Mesenchymal stem cell (in vitro differentiated cells and primary cell): ENCODE measurements at regions not wholly inside any gene's neighbourhood (a gene's known extent, or its start where the extent isn't known, plus 50 kb on each side); places are given as distances from the start of the nearest gene placed in this dataset.

Experiments used
- DNase-seq: peaks from one replicate; pipeline ENCODE4 v3.0.0-alpha.2; 2013
- H2AFZ ChIP-seq: one replicate; pipeline ENCODE4 v1.6.1; 2013; ENCODE audit warnings: low read depth, mild to moderate bottlenecking, control low read depth, inconsistent platforms, low read length, moderate library complexity
- H2AK5ac ChIP-seq: 2 replicates; pipeline ENCODE4 v1.6.1; 2013; ENCODE audit warnings: low read length, moderate library complexity, mild to moderate bottlenecking, inconsistent platforms; ENCODE audit not compliant: severe bottlenecking
- H2BK120ac ChIP-seq: one replicate; pipeline ENCODE4 v1.6.1; 2013; ENCODE audit warnings: low read depth, mild to moderate bottlenecking, inconsistent platforms, low read length, moderate library complexity
- H2BK12ac ChIP-seq, 2 experiments: one replicate each; pipeline ENCODE4 v1.6.1; 2013; ENCODE audit warnings: inconsistent platforms in 2 of 2, low read length in 2 of 2, mild to moderate bottlenecking in 2 of 2, moderate library complexity in 2 of 2, control low read depth in 1 of 2
- H2BK15ac ChIP-seq: one replicate; pipeline ENCODE4 v1.6.1; 2013; ENCODE audit warnings: mild to moderate bottlenecking, low read depth, inconsistent platforms; ENCODE audit not compliant: poor library complexity, severe bottlenecking
- H2BK5ac ChIP-seq: 2 replicates; pipeline ENCODE4 v1.6.1; 2013; ENCODE audit warnings: low read depth, mild to moderate bottlenecking, low read length, control low read depth, inconsistent platforms; ENCODE audit not compliant: poor library complexity, severe bottlenecking
- H3K14ac ChIP-seq, 2 experiments: one replicate each; pipeline ENCODE4 v1.6.1; 2013; ENCODE audit warnings: inconsistent platforms in 2 of 2, low read length in 2 of 2, control low read depth in 1 of 2, mild to moderate bottlenecking in 1 of 2, moderate library complexity in 1 of 2
- H3K18ac ChIP-seq, 2 experiments: one replicate each; pipeline ENCODE4 v1.6.1; 2013; ENCODE audit warnings: inconsistent platforms in 2 of 2, low read length in 2 of 2, control low read depth in 1 of 2, low read depth in 1 of 2, mild to moderate bottlenecking in 1 of 2
- H3K23ac ChIP-seq, 2 experiments: one replicate each; pipeline ENCODE4 v1.6.1; 2013; ENCODE audit warnings: inconsistent platforms in 2 of 2, low read length in 2 of 2, mild to moderate bottlenecking in 2 of 2, moderate library complexity in 2 of 2, control low read depth in 1 of 2
- H3K27ac ChIP-seq: 2 replicates; pipeline ENCODE4 v1.5.1; 2013; ENCODE audit warnings: mild to moderate bottlenecking, moderate library complexity, low read length, control low read depth, inconsistent platforms; ENCODE audit not compliant: poor library complexity, severe bottlenecking
- H3K27me3 ChIP-seq, 2 experiments: 2 replicates each; pipeline versions ENCODE4 v1.6.1 to v1.7.0; 2013; ENCODE audit warnings: low read length in 2 of 2, mild to moderate bottlenecking in 2 of 2, moderate library complexity in 2 of 2, control low read depth in 1 of 2, inconsistent platforms in 1 of 2; ENCODE audit not compliant: control insufficient read depth in 1 of 2, insufficient read depth in 1 of 2
- H3K36me3 ChIP-seq, 2 experiments: 2 replicates each; pipeline versions ENCODE4 v1.6.1 to v1.7.0; 2013; ENCODE audit warnings: low read length in 2 of 2, control low read depth in 1 of 2, inconsistent platforms in 1 of 2, low read depth in 1 of 2, mild to moderate bottlenecking in 1 of 2; ENCODE audit not compliant: insufficient read depth in 2 of 2, control insufficient read depth in 1 of 2
- H3K4ac ChIP-seq, 2 experiments: one replicate each; pipeline ENCODE4 v1.6.1; 2013; ENCODE audit warnings: inconsistent platforms in 2 of 2, low read length in 2 of 2, mild to moderate bottlenecking in 2 of 2, moderate library complexity in 2 of 2, control low read depth in 1 of 2, low read depth in 1 of 2
- H3K4me1 ChIP-seq: 2 replicates; pipeline ENCODE4 v1.6.1; 2013; ENCODE audit warnings: low read depth, low read length, control low read depth; ENCODE audit not compliant: control insufficient read depth, insufficient read depth
- H3K4me2 ChIP-seq: 2 replicates; pipeline ENCODE4 v1.6.1; 2013; ENCODE audit warnings: low read length, mild to moderate bottlenecking, inconsistent platforms; ENCODE audit not compliant: poor library complexity, severe bottlenecking
- H3K4me3 ChIP-seq, 2 experiments: 2 replicates each; pipeline versions ENCODE4 v1.5.1 to v1.7.0; 2013; ENCODE audit warnings: low read length in 2 of 2, mild to moderate bottlenecking in 2 of 2, control low read depth in 1 of 2, low read depth in 1 of 2; ENCODE audit not compliant: insufficient read depth in 1 of 2
- H3K79me1 ChIP-seq: replicated peaks from 2 replicates; pipeline ENCODE4 v1.6.1; 2013; ENCODE audit warnings: mild to moderate bottlenecking, control low read depth, low read length, inconsistent platforms; ENCODE audit not compliant: poor library complexity, severe bottlenecking
- H3K9ac ChIP-seq: 2 replicates; pipeline ENCODE4 v1.7.0; 2013; ENCODE audit warnings: mild to moderate bottlenecking, low read length, moderate library complexity
- H3K9me3 ChIP-seq: 2 replicates; pipeline ENCODE4 v1.7.0; 2013; ENCODE audit warnings: mild to moderate bottlenecking, low read length; ENCODE audit not compliant: control insufficient read depth
- H4K8ac ChIP-seq: one replicate; pipeline ENCODE4 v1.6.1; 2013; ENCODE audit warnings: inconsistent platforms, mild to moderate bottlenecking, low read length, moderate library complexity
- H4K91ac ChIP-seq: one replicate; pipeline ENCODE4 v1.6.1; 2013; ENCODE audit warnings: mild to moderate bottlenecking, low read length, inconsistent platforms
- WGBS: methylation state at CpG from one replicate; pipeline ENCODE4 v1.1.7; 2013; ENCODE audit warnings: mixed read lengths; 5-methylcytosine and 5-hydroxymethylcytosine counted together

- no peaks in the 10 kb centered on the region for H3K9me3 ChIP-seq
- H2BK5ac ChIP-seq = no peak overlapping the region
- WGBS = 73% methylated on average over 2 of the region's 3 CpGs
- no peak overlapping the region for H3K9ac ChIP-seq
- H3K27ac ChIP-seq = no peak overlapping the region
- no peak overlapping the region for H3K18ac ChIP-seq
- no peaks in the 10 kb centered on the region for H3K4me1 ChIP-seq
- H2AFZ ChIP-seq = no peak overlapping the region
- DNase-seq = no peak
- H3K4me2 ChIP-seq = no peak overlapping the region
- no peak overlapping the region for H2BK12ac ChIP-seq
- no peak overlapping the region for H2BK120ac ChIP-seq
- no peak overlapping the region for H3K14ac ChIP-seq
- H3K79me1 ChIP-seq = no peaks in the 10 kb centered on the region
- H4K8ac ChIP-seq = no peak overlapping the region
- H4K91ac ChIP-seq = no peak overlapping the region
- H3K23ac ChIP-seq = no peak overlapping the region
- H3K4ac ChIP-seq = no peak overlapping the region
- no peak overlapping the region for H2AK5ac ChIP-seq
- H3K36me3 ChIP-seq = no peaks in the 10 kb centered on the region
- no peaks in the 10 kb centered on the region for H3K27me3 ChIP-seq
- no peak overlapping the region for H2BK15ac ChIP-seq
- no peak overlapping the region for H3K4me3 ChIP-seq
Observed at GRCh38 chr16:26273607-26274006, 581.8 kb downstream of the HS3ST4 start.

DNA sequence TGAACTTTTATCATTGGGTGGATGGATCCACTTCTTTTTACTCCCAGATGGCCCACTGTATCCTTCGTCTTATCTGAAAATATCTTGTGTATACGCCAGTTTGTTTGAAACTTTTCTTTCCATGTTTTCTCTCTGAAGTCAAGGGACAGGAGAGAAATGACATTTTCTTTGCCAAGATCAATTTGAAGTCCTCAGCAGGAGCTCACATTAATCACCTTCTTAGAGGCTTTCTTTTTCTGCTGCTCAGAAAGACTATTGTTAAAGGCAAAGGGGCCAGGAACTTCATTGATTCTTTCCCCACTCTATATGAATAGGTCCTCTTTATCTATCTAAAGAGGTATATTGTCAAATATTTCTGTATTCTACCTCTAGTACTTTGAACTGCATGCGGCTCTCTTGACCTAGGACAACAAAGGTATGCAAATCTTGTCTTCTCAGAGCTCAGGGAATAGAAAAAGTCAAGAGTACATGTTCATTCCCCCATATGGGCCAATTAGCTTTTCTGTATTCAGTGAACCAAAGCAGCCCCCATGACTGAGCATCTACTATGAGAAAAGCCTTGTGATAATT, 583.3 kb downstream of the HS3ST4 start:
- H2BK12ac ChIP-seq = no peak overlapping the region
- no peak for DNase-seq
- no peak overlapping the region for H4K8ac ChIP-seq
- 83% methylated on average over 3 of the region's 3 CpGs for WGBS
- no peak overlapping the region for H3K23ac ChIP-seq
- H2BK5ac ChIP-seq = no peak overlapping the region
- H3K4me1 ChIP-seq = no peaks in the 10 kb centered on the region
- H3K4me2 ChIP-seq = no peak overlapping the region
- no peak overlapping the region for H3K9ac ChIP-seq
- H2BK120ac ChIP-seq = no peak overlapping the region
- H2BK15ac ChIP-seq = no peak overlapping the region
- no peak overlapping the region for H2AK5ac ChIP-seq
- H3K18ac ChIP-seq = no peak overlapping the region
- H3K27me3 ChIP-seq = no peaks in the 10 kb centered on the region
- no peak overlapping the region for H3K27ac ChIP-seq
- no peaks in the 10 kb centered on the region for H3K79me1 ChIP-seq
- H3K9me3 ChIP-seq = no peaks in the 10 kb centered on the region
- H3K4me3 ChIP-seq = no peak overlapping the region
- no peaks in the 10 kb centered on the region for H3K36me3 ChIP-seq
- no peak overlapping the region for H3K14ac ChIP-seq
- H4K91ac ChIP-seq = no peak overlapping the region
- H3K4ac ChIP-seq = no peak overlapping the region
- no peak overlapping the region for H2AFZ ChIP-seq

GRCh38 chr16:26276289-26276688, 584.5 kb downstream of the HS3ST4 start:
- no peak overlapping the region for H2BK5ac ChIP-seq
- no peak overlapping the region for H3K27ac ChIP-seq
- H3K9ac ChIP-seq = no peak overlapping the region
- no peak overlapping the region for H2BK12ac ChIP-seq
- H3K14ac ChIP-seq = no peak overlapping the region
- no peak overlapping the region for H3K4me3 ChIP-seq
- no peaks in the 10 kb centered on the region for H3K27me3 ChIP-seq
- no peak overlapping the region for H3K4ac ChIP-seq
- H3K9me3 ChIP-seq = no peaks in the 10 kb centered on the region
- no peaks in the 10 kb centered on the region for H3K79me1 ChIP-seq
- H3K36me3 ChIP-seq = no peaks in the 10 kb centered on the region
- H2AFZ ChIP-seq = no peak overlapping the region
- no peak overlapping the region for H4K8ac ChIP-seq
- no peak overlapping the region for H3K18ac ChIP-seq
- no peak overlapping the region for H4K91ac ChIP-seq
- H3K4me2 ChIP-seq = no peak overlapping the region
- H3K23ac ChIP-seq = no peak overlapping the region
- no peak for DNase-seq
- WGBS = 61% methylated on average over 2 of the region's 4 CpGs
- H3K4me1 ChIP-seq = no peaks in the 10 kb centered on the region
- H2BK15ac ChIP-seq = no peak overlapping the region
- no peak overlapping the region for H2BK120ac ChIP-seq
- H2AK5ac ChIP-seq = no peak overlapping the region

DNA sequence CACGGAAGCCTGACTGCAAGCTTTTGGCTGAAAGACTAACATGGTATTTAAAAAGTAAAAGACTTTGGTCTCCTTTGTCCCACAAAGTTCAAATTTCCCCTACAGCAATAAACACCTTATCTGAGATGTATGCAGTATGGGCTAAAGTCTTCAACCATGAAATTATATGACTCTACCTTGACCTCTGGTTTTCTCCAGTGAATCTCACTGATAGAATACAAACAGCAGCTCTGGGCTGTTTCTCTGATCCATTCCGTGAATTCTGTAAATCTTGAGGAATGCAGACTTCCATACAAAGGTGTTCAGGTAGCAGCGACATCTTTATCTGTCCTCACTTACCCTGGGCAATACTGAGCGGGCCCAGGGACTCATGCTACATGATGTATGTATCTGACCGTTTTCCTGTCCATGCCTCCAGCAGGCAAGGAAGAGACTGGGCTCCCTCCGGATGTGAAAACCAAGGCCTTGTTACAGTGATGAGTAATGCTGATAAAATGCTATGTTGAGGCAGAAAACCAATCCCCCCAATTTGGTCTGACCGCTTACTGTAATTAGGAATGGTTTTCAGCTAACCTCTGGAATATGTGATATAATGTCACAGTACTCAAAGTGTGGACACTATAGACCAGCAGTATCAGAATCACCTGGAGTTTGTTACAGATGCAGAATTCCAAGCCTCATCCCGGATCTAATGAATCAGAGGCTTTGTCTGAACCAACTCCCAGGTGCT, 589.8 kb downstream of the HS3ST4 start:
- no peak overlapping the region for H2AK5ac ChIP-seq
- no peak overlapping the region for H4K8ac ChIP-seq
- H2BK120ac ChIP-seq = no peak overlapping the region
- H3K27me3 ChIP-seq = no peaks in the 10 kb centered on the region
- no peaks in the 10 kb centered on the region for H3K79me1 ChIP-seq
- H3K14ac ChIP-seq = no peak overlapping the region
- H3K9ac ChIP-seq = no peak overlapping the region
- no peaks in the 10 kb centered on the region for H3K4me1 ChIP-seq
- H3K4ac ChIP-seq = no peak overlapping the region
- no peaks in the 10 kb centered on the region for H3K36me3 ChIP-seq
- H3K4me2 ChIP-seq = no peak overlapping the region
- H3K4me3 ChIP-seq = no peak overlapping the region
- H2BK5ac ChIP-seq = no peak overlapping the region
- no peak overlapping the region for H3K18ac ChIP-seq
- H3K23ac ChIP-seq = no peak overlapping the region
- H2AFZ ChIP-seq = no peak overlapping the region
- no peaks in the 10 kb centered on the region for H3K9me3 ChIP-seq
- no peak for DNase-seq
- 51% methylated on average over 7 of the region's 8 CpGs for WGBS
- H4K91ac ChIP-seq = no peak overlapping the region
- no peak overlapping the region for H2BK15ac ChIP-seq
- H2BK12ac ChIP-seq = no peak overlapping the region
- no peak overlapping the region for H3K27ac ChIP-seq
